ENCODE measurements at regions not wholly inside any gene's neighbourhood (a gene's known extent, or its start where the extent isn't known, plus 50 kb on each side); places are given as distances from the start of the nearest gene placed in this dataset.

- TF ChIP-seq CTCF (conservative IDR thresholded peaks at IDR 0.05; ENCODE audit: low read length) (no peak), EZH2phosphoT487 (IDR thresholded peaks at IDR 0.05; ENCODE audit: borderline replicate concordance, low read depth, low read length) (no peak)
These were observed 50.1 kb upstream of the DRGX start for GRCh38 chr10:49446031-49446430.

All from OCI-LY7 (cell line).